GM19025 (cell line): ENCODE measurements at regions not wholly inside any gene's neighbourhood (a gene's known extent, or its start where the extent isn't known, plus 50 kb on each side); places are given as distances from the start of the nearest gene placed in this dataset.

Experiments used
- ATAC-seq: cut with Tn5 transposase; IDR thresholded peaks from one replicate; pipeline ENCODE4 v1.9.1; 2021; ENCODE audit warnings: mild to moderate bottlenecking, low read depth, moderate library complexity; ENCODE audit not compliant: unreplicated experiment

- no peak for ATAC-seq
Observed at GRCh38 chr3:148197061-148197460, 500.6 kb upstream of the AGTR1 start.

- no peak for ATAC-seq
Observed at GRCh38 chr3:148202386-148202785, 495.3 kb upstream of the AGTR1 start.

GRCh38 chr3:148203297-148204010, 494.2 kb upstream of the AGTR1 start:
- ATAC-seq, result no peak

- ATAC-seq, result no peak
Observed at GRCh38 chr3:148204131-148204530, 493.6 kb upstream of the AGTR1 start.

GRCh38 chr3:148205977-148206376, 491.7 kb upstream of the AGTR1 start:
- no peak for ATAC-seq

- ATAC-seq, result no peak
Observed at GRCh38 chr3:148206446-148206845, 491.3 kb upstream of the AGTR1 start.

- ATAC-seq, result no peak
Observed at GRCh38 chr3:148208975-148209374, 488.7 kb upstream of the AGTR1 start.

GRCh38 chr3:148211725-148212124, 486.0 kb upstream of the AGTR1 start:
- peak; percentile 73 for ATAC-seq

- ATAC-seq, result no peak
Observed at GRCh38 chr3:148214705-148215104, 483.0 kb upstream of the AGTR1 start.

- ATAC-seq, result no peak
Observed at GRCh38 chr3:148217317-148217716, 480.4 kb upstream of the AGTR1 start.

- ATAC-seq, result no peak
Observed at GRCh38 chr3:148218222-148218621, 479.5 kb upstream of the AGTR1 start.

GRCh38 chr3:148219999-148220398, 477.7 kb upstream of the AGTR1 start:
- no peak for ATAC-seq

- ATAC-seq, result no peak
Observed at GRCh38 chr3:148221303-148221702, 476.4 kb upstream of the AGTR1 start.

- ATAC-seq, result no peak
Observed at GRCh38 chr3:148223266-148223665, 474.4 kb upstream of the AGTR1 start.

GRCh38 chr3:148226246-148226645, 471.5 kb upstream of the AGTR1 start:
- ATAC-seq, result no peak

- ATAC-seq, result no peak
Observed at GRCh38 chr3:148227534-148227933, 470.2 kb upstream of the AGTR1 start.

GRCh38 chr3:148229107-148229506, 468.6 kb upstream of the AGTR1 start:
- peak; percentile 61 for ATAC-seq

- no peak for ATAC-seq
Observed at GRCh38 chr3:148230473-148230872, 467.2 kb upstream of the AGTR1 start.

GRCh38 chr3:148232389-148232788, 465.3 kb upstream of the AGTR1 start:
- no peak for ATAC-seq

- ATAC-seq, result no peak
Observed at GRCh38 chr3:148233403-148233802, 464.3 kb upstream of the AGTR1 start.

- no peak for ATAC-seq
Observed at GRCh38 chr3:148234536-148234935, 463.2 kb upstream of the AGTR1 start.

GRCh38 chr3:148235566-148235965, 462.1 kb upstream of the AGTR1 start:
- no peak for ATAC-seq

GRCh38 chr3:148238421-148238821, 459.3 kb upstream of the AGTR1 start:
- no peak for ATAC-seq
